PC-3 (cell line): ENCODE measurements at regions not wholly inside any gene's neighbourhood (a gene's known extent, or its start where the extent isn't known, plus 50 kb on each side); places are given as distances from the start of the nearest gene placed in this dataset.

Experiments
- ATAC-seq: fragments of 200-7000 bp; cut with Tn5 transposase; 2 replicates; pipeline ENCODE4 v1.9.1; 2020; ENCODE audit warnings: mild to moderate bottlenecking, moderate library complexity
- BruUV-seq: library from RNA; stranded (reverse); fragments of 400-500 nt; replicated peaks from 2 replicates; lab custom pipeline; 2021; lab: Mats Ljungman, UMichigan
- CTCF ChIA-PET: fragments of 300-600 bp; sonication (Branson Sonifier 250); formaldehyde crosslinking; loops from one replicate; lab custom pipeline; 2022; ENCODE audit warnings: antibody characterized with exemption; lab: Charles Lee
- POLR2A ChIA-PET: fragments of 300-600 bp; sonication (Branson Sonifier 250); formaldehyde crosslinking; loops from one replicate; lab custom pipeline; 2022; ENCODE audit warnings: antibody characterized with exemption; ENCODE audit not compliant: unreplicated experiment; lab: Charles Lee
- DNase-seq: peaks from one replicate; pipeline ENCODE4 v3.0.0-alpha.2; 2015
- H2AFZ ChIP-seq: fragments of 300-600 bp; sonication (generic); 2 replicates; pipeline ENCODE4 v1.6.0; 2016; ENCODE audit warnings: antibody characterized with exemption, low read length
- H3F3A ChIP-seq: fragments of 300-600 bp; sonication (generic); one replicate; pipeline ENCODE4 v1.6.0; 2017; ENCODE audit warnings: antibody characterized with exemption, low read length, control low read depth, mild to moderate bottlenecking; ENCODE audit not compliant: unreplicated experiment
- H3K27ac ChIP-seq: fragments of 300-600 bp; sonication (generic); 2 replicates; pipeline ENCODE4 v1.5.1; 2016; ENCODE audit warnings: mild to moderate bottlenecking, low read length
- H3K27me3 ChIP-seq: fragments of 300-600 bp; sonication (generic); 2 replicates; pipeline ENCODE4 v1.6.1; 2016; ENCODE audit warnings: low read length, mixed read lengths
- H3K36me3 ChIP-seq: fragments of 300-600 bp; sonication (generic); 2 replicates; pipeline ENCODE4 v1.6.1; 2016; ENCODE audit warnings: low read depth, mixed run types, low read length, mixed read lengths
- H3K4me1 ChIP-seq: fragments of 300-600 bp; sonication (generic); 2 replicates; pipeline ENCODE4 v1.5.1; 2016; ENCODE audit warnings: low read length; ENCODE audit not compliant: insufficient read depth
- H3K4me2 ChIP-seq: fragments of 300-600 bp; sonication (generic); 2 replicates; pipeline ENCODE4 v1.6.0; 2016; ENCODE audit warnings: low read length
- H3K4me3 ChIP-seq: fragments of 300-600 bp; sonication (generic); 2 replicates; pipeline ENCODE4 v1.5.1; 2016; ENCODE audit warnings: mild to moderate bottlenecking, low read length, mixed read lengths
- H3K79me2 ChIP-seq: fragments of 300-600 bp; sonication (generic); 2 replicates; pipeline ENCODE4 v1.6.1; 2017; ENCODE audit warnings: low read length, mixed read lengths
- H3K9ac ChIP-seq: fragments of 300-600 bp; sonication (generic); 2 replicates; pipeline ENCODE4 v1.6.0; 2016; ENCODE audit warnings: mild to moderate bottlenecking, low read length
- H3K9me2 ChIP-seq: fragments of 300-600 bp; sonication (generic); replicated peaks from 2 replicates; pipeline ENCODE4 v1.6.1; 2016; ENCODE audit warnings: mixed run types, low read length, mixed read lengths
- H3K9me3 ChIP-seq: fragments of 300-600 bp; sonication (generic); 2 replicates; pipeline ENCODE4 v1.6.1; 2016; ENCODE audit warnings: low read length, mixed read lengths
- H4K20me1 ChIP-seq: fragments of 300-600 bp; sonication (generic); 2 replicates; pipeline ENCODE4 v1.6.1; 2016; ENCODE audit warnings: low read length, mixed read lengths
- EZH2 ChIP-seq: fragments of 300-600 bp; sonication (generic); IDR thresholded peaks from one replicate; pipeline ENCODE4 v1.6.1; 2017; ENCODE audit warnings: antibody characterized with exemption, mild to moderate bottlenecking, low read length; ENCODE audit not compliant: unreplicated experiment
- EZH2phosphoT487 ChIP-seq: fragments of 300-600 bp; sonication (generic); IDR thresholded peaks from 2 replicates; pipeline ENCODE4 v1.6.1; 2018; ENCODE audit warnings: mild to moderate bottlenecking, antibody characterized with exemption, low read length, borderline replicate concordance
- intact Hi-C: fragments of 100-400 bp; cut with micrococcal nuclease; formaldehyde crosslinking; loops from 2 replicates; pipeline ENCODE4 v1.9.0; 2023
- TF ChIP-seq, protein P1 (sequence below): fragments of 300-600 bp; sonication (generic); conservative IDR thresholded peaks from 2 replicates; pipeline ENCODE4 v1.5.1; 2017; ENCODE audit warnings: antibody characterized with exemption, low read depth, mild to moderate bottlenecking, low read length

DNA sequence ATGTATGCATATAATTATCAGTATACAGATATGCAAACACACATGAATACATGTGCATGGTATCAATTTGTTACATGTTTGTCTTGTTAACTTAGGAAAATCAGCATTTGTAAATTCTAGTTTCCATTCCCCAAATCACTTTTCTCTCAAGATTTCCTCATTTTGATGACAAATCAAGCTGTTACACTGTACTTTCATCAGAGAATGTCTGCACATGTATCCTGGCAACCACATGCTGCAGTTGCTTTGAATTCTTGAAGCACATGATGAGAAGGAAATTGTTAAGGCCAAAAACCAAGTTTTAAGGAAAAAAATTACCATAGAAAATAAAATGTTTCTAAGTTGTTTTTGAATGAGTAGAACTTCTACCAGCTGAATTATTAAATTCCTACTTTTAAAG, 1834.5 kb downstream of the EFNA5 start:
- no peak overlapping the region for H3K4me3 ChIP-seq
- no peaks in the 10 kb centered on the region for H3K79me2 ChIP-seq
- no peak for TF ChIP-seq EZH2
- H3K36me3 ChIP-seq: no peaks in the 10 kb centered on the region
- H3K4me1 ChIP-seq: no peaks in the 10 kb centered on the region
- H3K27ac ChIP-seq: no peak overlapping the region
- DNase-seq (no peak), ATAC-seq (no peak)
- intact Hi-C loops: no loop called here
- no peak overlapping the region for H2AFZ ChIP-seq
- CTCF ChIA-PET: no interaction called here
- H3K9me2 ChIP-seq: no peaks in the 10 kb centered on the region
- POLR2A ChIA-PET: no interaction called here
- no peak overlapping the region for H3K9ac ChIP-seq
- no peaks in the 10 kb centered on the region for H3K27me3 ChIP-seq
- H3K9me3 ChIP-seq: no peaks in the 10 kb centered on the region
- no peak overlapping the region for H3K4me2 ChIP-seq
- BruUV-seq: no TSS peak
- no peaks in the 10 kb centered on the region for H3F3A ChIP-seq
- H4K20me1 ChIP-seq: no peaks in the 10 kb centered on the region

- no peak for DNase-seq
- Histone ChIP-seq H3K9me3 (no peaks in the 10 kb centered on the region), H3K27ac (no peak overlapping the region), H3F3A (no peaks in the 10 kb centered on the region), H3K9ac (no peak overlapping the region), H3K9me2 (no peaks in the 10 kb centered on the region), H3K4me2 (no peak overlapping the region), H3K79me2 (no peaks in the 10 kb centered on the region), H3K36me3 (no peaks in the 10 kb centered on the region), H4K20me1 (no peaks in the 10 kb centered on the region), H2AFZ (no peak overlapping the region), H3K4me3 (no peak overlapping the region), H3K4me1 (no peaks in the 10 kb centered on the region), H3K27me3 (no peaks in the 10 kb centered on the region)
- ChIA-PET CTCF (no interaction called here), POLR2A (no interaction called here)
- no peak for ATAC-seq
- TF ChIP-seq, protein P1, sequence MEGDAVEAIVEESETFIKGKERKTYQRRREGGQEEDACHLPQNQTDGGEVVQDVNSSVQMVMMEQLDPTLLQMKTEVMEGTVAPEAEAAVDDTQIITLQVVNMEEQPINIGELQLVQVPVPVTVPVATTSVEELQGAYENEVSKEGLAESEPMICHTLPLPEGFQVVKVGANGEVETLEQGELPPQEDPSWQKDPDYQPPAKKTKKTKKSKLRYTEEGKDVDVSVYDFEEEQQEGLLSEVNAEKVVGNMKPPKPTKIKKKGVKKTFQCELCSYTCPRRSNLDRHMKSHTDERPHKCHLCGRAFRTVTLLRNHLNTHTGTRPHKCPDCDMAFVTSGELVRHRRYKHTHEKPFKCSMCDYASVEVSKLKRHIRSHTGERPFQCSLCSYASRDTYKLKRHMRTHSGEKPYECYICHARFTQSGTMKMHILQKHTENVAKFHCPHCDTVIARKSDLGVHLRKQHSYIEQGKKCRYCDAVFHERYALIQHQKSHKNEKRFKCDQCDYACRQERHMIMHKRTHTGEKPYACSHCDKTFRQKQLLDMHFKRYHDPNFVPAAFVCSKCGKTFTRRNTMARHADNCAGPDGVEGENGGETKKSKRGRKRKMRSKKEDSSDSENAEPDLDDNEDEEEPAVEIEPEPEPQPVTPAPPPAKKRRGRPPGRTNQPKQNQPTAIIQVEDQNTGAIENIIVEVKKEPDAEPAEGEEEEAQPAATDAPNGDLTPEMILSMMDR: no peak
- TF ChIP-seq EZH2: no peak
- no peak for TF ChIP-seq EZH2phosphoT487
- BruUV-seq: no TSS peak
- intact Hi-C loops: no loop called here
Measured at GRCh38 chr5:105828821-105829220, 1841.9 kb downstream of the EFNA5 start.

DNA sequence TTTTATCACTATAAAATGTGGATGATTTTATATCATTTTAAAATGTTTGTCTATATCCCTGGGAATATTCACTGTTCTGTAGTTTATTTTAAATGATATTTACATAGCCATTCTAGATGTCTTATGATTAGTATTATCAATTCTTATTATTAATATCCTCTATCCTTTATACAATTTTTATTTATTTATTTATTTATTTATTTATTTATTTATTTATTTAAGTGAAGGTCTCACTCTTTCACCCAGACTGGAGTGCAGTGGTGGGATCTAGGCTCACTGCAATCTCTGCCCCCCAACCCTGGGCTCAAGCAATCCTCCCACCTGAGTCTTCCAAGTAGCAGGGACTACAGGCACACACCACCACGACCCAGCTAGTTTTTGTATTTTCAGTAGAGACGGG, 1848.9 kb downstream of the EFNA5 start:
- Histone ChIP-seq H3K9ac (no peak overlapping the region), H3K4me3 (no peak overlapping the region), H3K27ac (no peak overlapping the region), H3K4me1 (no peaks in the 10 kb centered on the region), H2AFZ (no peak overlapping the region), H3K79me2 (no peaks in the 10 kb centered on the region), H3K9me3 (no peaks in the 10 kb centered on the region), H3K4me2 (no peak overlapping the region), H3K36me3 (no peaks in the 10 kb centered on the region), H4K20me1 (no peaks in the 10 kb centered on the region), H3F3A (no peaks in the 10 kb centered on the region), H3K27me3 (no peaks in the 10 kb centered on the region), H3K9me2 (no peaks in the 10 kb centered on the region)
- ChIA-PET CTCF (no interaction called here), POLR2A (no interaction called here)
- TF ChIP-seq EZH2: no peak
- TF ChIP-seq EZH2phosphoT487: no peak
- TF ChIP-seq, protein P1: no peak
- DNase-seq (no peak), ATAC-seq (no peak)
- BruUV-seq: no TSS peak
- intact Hi-C loops: no loop called here
